Mucosa of rectum (tissue), 2 donors: ENCODE measurements at regions not wholly inside any gene's neighbourhood (a gene's known extent, or its start where the extent isn't known, plus 50 kb on each side); places are given as distances from the start of the nearest gene placed in this dataset.

Source experiments
- H3K27ac ChIP-seq, 2 donors: one replicate each; pipeline ENCODE4 v1.7.0; 2013; ENCODE audit warnings: inconsistent platforms in 2 of 2, low read depth in 2 of 2, low read length in 2 of 2
- H3K27me3 ChIP-seq, 2 donors: one replicate each; pipeline ENCODE4 v1.7.0; 2013; ENCODE audit warnings: low read length in 2 of 2; ENCODE audit not compliant: control insufficient read depth in 2 of 2, insufficient read depth in 2 of 2
- H3K36me3 ChIP-seq, 2 donors: one replicate each; pipeline ENCODE4 v1.7.0; 2013; ENCODE audit warnings: low read length in 2 of 2; ENCODE audit not compliant: control insufficient read depth in 2 of 2, insufficient read depth in 2 of 2
- H3K4me1 ChIP-seq, 2 donors: one replicate each; pipeline ENCODE4 v1.7.0; 2013; ENCODE audit warnings: low read length in 2 of 2, mild to moderate bottlenecking in 1 of 2; ENCODE audit not compliant: control insufficient read depth in 2 of 2, insufficient read depth in 2 of 2
- H3K4me3 ChIP-seq, 2 donors: one replicate each; pipeline ENCODE4 v1.7.0; 2013; ENCODE audit warnings: low read length in 2 of 2
- H3K9ac ChIP-seq, 2 donors: one replicate each; pipeline ENCODE4 v1.7.0; 2013; ENCODE audit warnings: low read length in 2 of 2, low read depth in 1 of 2, mild to moderate bottlenecking in 1 of 2
- H3K9me3 ChIP-seq, 2 donors: one replicate each; pipeline ENCODE4 v1.7.0; 2013; ENCODE audit warnings: low read length in 2 of 2; ENCODE audit not compliant: control insufficient read depth in 2 of 2
- donor health status: healthy.
- donor health status: Normal muscosa, but diverticular disease.

GRCh38 chr9:27765266-27766072 lies 192.2 kb upstream of the C9orf72 start:
- no peaks in the 10 kb centered on the region for H3K27me3 ChIP-seq
- no peak overlapping the region for H3K9ac ChIP-seq
- no peak overlapping the region for H3K4me3 ChIP-seq
- no peaks in the 10 kb centered on the region for H3K9me3 ChIP-seq
- no peak overlapping the region for H3K27ac ChIP-seq
- H3K4me1 ChIP-seq: no peaks in the 10 kb centered on the region
- H3K36me3 ChIP-seq: no peaks in the 10 kb centered on the region

- H3K9ac ChIP-seq: no peak overlapping the region
- H3K27me3 ChIP-seq: no peaks in the 10 kb centered on the region
- H3K4me1 ChIP-seq: no peaks in the 10 kb centered on the region
- H3K36me3 ChIP-seq: no peaks in the 10 kb centered on the region
- H3K27ac ChIP-seq: no peak overlapping the region
- H3K4me3 ChIP-seq: no peak overlapping the region
- no peaks in the 10 kb centered on the region for H3K9me3 ChIP-seq
These were observed 193.0 kb upstream of the C9orf72 start for GRCh38 chr9:27766073-27766835.

- Histone ChIP-seq H3K4me3 (no peak overlapping the region), H3K9me3 (no peaks in the 10 kb centered on the region), H3K36me3 (no peaks in the 10 kb centered on the region), H3K27me3 (no peaks in the 10 kb centered on the region), H3K9ac (no peak overlapping the region), H3K27ac (no peak overlapping the region), H3K4me1 (no peaks in the 10 kb centered on the region)
These were observed 195.5 kb upstream of the C9orf72 start for GRCh38 chr9:27768781-27769180.

- no peaks in the 10 kb centered on the region for H3K4me1 ChIP-seq
- H3K36me3 ChIP-seq: no peaks in the 10 kb centered on the region
- H3K9ac ChIP-seq: no peak overlapping the region
- no peak overlapping the region for H3K4me3 ChIP-seq
- H3K27me3 ChIP-seq: no peaks in the 10 kb centered on the region
- no peak overlapping the region for H3K27ac ChIP-seq
- H3K9me3 ChIP-seq: no peaks in the 10 kb centered on the region
These were observed 197.3 kb upstream of the C9orf72 start for GRCh38 chr9:27770541-27770940.

- H3K27ac ChIP-seq: no peak overlapping the region
- H3K36me3 ChIP-seq: no peaks in the 10 kb centered on the region
- H3K4me1 ChIP-seq: no peaks in the 10 kb centered on the region
- no peaks in the 10 kb centered on the region for H3K9me3 ChIP-seq
- no peak overlapping the region for H3K4me3 ChIP-seq
- no peaks in the 10 kb centered on the region for H3K27me3 ChIP-seq
- no peak overlapping the region for H3K9ac ChIP-seq
These were observed 198.7 kb upstream of the C9orf72 start for GRCh38 chr9:27771803-27772545.

- Histone ChIP-seq H3K4me3 (no peak overlapping the region), H3K9me3 (no peaks in the 10 kb centered on the region), H3K4me1 (no peaks in the 10 kb centered on the region), H3K9ac (no peak overlapping the region), H3K36me3 (no peaks in the 10 kb centered on the region), H3K27me3 (no peaks in the 10 kb centered on the region), H3K27ac (no peak overlapping the region)
These were observed 211.8 kb upstream of the C9orf72 start for GRCh38 chr9:27784847-27785713.

GRCh38 chr9:27785714-27786100 lies 212.4 kb upstream of the C9orf72 start:
- Histone ChIP-seq H3K4me3 (no peak overlapping the region), H3K27me3 (no peaks in the 10 kb centered on the region), H3K9ac (no peak overlapping the region), H3K36me3 (no peaks in the 10 kb centered on the region), H3K27ac (no peak overlapping the region), H3K9me3 (no peaks in the 10 kb centered on the region), H3K4me1 (no peaks in the 10 kb centered on the region)

- H3K9me3 ChIP-seq: no peaks in the 10 kb centered on the region
- no peak overlapping the region for H3K9ac ChIP-seq
- H3K27me3 ChIP-seq: no peaks in the 10 kb centered on the region
- H3K36me3 ChIP-seq: no peaks in the 10 kb centered on the region
- no peaks in the 10 kb centered on the region for H3K4me1 ChIP-seq
- H3K4me3 ChIP-seq: no peak overlapping the region
- no peak overlapping the region for H3K27ac ChIP-seq
These were observed 214.6 kb upstream of the C9orf72 start for GRCh38 chr9:27787891-27788290.

GRCh38 chr9:27791311-27791710 lies 218.0 kb upstream of the C9orf72 start:
- H3K9me3 ChIP-seq: no peaks in the 10 kb centered on the region
- H3K4me1 ChIP-seq: no peaks in the 10 kb centered on the region
- H3K27me3 ChIP-seq: no peaks in the 10 kb centered on the region
- no peaks in the 10 kb centered on the region for H3K36me3 ChIP-seq
- H3K27ac ChIP-seq: no peak overlapping the region
- H3K9ac ChIP-seq: no peak overlapping the region
- no peak overlapping the region for H3K4me3 ChIP-seq
